Mucosa of gallbladder (tissue), 1 donor: ENCODE measurements at regions not wholly inside any gene's neighbourhood (a gene's known extent, or its start where the extent isn't known, plus 50 kb on each side); places are given as distances from the start of the nearest gene placed in this dataset.
"Not testable (repeated sequence)": the region's sequence is repeated elsewhere in the genome, so short reads cannot be mapped to it uniquely, and the experiment has no call there.

Source experiments
- DNase-seq: peaks from one replicate; pipeline ENCODE4 v3.0.0-alpha.2; 2020; ENCODE audit warnings: low spot score
- donor health status: DM: no; HTN: no; CAD: no.

- no peak for DNase-seq
Observed at GRCh38 chr13:59408738-59409137, 755.0 kb downstream of the DIAPH3 start.

- peak; percentile 55 for DNase-seq
Observed at GRCh38 chr13:59409211-59409610, 754.5 kb downstream of the DIAPH3 start.

GRCh38 chr13:59409634-59410200 is 754.0 kb downstream of the DIAPH3 start:
- DNase-seq: no peak

GRCh38 chr13:59413126-59413525 is 750.6 kb downstream of the DIAPH3 start:
- DNase-seq: no peak

DNA sequence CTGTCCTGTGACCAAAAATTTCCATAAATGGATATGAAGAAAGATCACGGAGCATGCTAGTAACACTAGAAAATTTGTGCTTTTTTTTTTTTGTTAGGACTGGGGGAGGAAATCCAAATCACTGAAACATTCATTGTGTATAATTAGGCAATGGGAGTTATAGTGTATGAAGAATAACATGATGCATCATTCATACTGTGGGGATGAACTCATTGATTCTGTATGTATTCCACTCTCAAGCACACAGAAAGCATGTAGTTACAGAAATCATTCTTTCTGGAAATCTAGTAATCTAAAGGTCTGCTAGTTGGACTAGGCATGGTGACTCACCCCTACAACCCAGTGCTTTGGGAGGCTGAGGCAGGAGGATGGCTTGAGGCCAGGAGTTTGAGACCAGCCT is 749.7 kb downstream of the DIAPH3 start:
- no peak for DNase-seq

DNA sequence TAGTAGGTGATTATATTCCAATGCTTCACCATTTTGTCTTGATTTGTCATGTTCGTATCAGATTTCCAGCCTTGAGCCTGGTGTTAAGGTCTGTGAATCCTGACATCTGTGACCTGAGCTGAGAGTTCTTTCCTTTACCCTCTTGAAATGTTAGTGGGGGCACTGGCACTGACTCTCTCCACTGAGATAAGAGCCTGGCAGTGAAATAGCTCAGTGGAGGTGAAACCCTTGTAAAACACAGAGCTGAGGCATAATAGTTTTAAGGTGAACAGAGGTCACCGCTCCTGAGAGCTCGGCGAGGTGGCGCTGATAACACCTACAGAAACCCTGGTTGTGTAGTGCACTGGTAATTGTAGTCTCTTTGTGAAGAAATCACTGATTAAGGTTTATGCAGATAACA is 748.2 kb downstream of the DIAPH3 start:
- DNase-seq: no peak

DNA sequence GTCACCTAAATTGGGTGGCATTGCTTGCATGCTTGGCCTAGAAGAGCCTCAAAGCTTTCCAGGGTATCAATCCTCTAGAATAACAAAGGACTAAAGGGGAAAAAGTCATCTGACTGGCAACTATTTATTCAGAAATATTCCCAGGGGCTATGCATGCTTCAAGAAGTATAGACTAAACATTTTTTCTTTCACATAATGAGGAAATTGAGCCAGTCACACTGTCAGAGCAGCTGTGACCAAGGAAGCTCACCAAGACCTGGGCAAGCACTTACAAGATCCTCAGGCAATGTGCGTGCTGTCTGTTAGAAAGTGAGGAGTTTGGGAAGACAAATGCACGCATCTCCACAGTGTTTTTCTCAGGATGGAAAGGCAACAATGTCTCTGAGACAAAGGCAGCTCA is 747.2 kb downstream of the DIAPH3 start:
- no peak for DNase-seq

DNA sequence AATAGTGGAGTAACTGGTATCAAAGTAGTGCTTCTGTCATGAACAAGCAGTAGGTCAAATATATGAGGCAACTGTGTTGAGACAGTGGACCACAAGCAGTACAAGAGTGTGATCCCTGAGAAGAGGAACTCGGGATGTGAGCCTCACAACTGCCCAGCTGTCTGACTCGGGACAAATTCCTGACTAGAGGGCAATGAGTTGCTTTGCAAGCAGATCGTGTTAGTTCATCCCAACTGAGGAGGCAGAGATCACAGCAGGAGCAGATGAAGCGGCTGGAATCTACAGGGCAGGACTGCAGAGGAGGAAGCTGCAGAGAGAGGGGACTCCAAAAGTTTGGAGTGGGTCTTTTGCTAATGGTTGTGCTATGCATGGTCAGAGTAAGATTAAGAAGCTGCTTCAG is 741.1 kb downstream of the DIAPH3 start:
- DNase-seq: no peak

GRCh38 chr13:59423708-59424340 is 739.9 kb downstream of the DIAPH3 start:
- no peak for DNase-seq

DNA sequence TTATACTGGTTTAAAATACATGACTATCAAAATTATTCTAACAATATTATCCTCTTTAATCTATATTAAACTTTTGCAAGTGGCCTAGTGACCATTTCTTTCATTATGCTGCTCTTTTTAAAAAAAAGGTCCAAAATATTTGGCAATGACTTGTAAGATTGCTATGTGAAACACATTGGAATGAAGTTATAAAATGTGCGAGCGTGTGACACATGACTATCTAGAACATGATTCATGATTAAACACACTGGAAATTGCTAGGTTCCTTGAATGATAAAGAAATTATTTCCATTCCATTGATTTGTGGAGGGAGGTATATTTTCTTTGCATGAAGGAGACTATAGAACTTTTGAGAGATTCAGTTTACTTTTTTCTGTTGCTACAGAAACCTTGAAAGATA is 739.1 kb downstream of the DIAPH3 start:
- no peak for DNase-seq

DNA sequence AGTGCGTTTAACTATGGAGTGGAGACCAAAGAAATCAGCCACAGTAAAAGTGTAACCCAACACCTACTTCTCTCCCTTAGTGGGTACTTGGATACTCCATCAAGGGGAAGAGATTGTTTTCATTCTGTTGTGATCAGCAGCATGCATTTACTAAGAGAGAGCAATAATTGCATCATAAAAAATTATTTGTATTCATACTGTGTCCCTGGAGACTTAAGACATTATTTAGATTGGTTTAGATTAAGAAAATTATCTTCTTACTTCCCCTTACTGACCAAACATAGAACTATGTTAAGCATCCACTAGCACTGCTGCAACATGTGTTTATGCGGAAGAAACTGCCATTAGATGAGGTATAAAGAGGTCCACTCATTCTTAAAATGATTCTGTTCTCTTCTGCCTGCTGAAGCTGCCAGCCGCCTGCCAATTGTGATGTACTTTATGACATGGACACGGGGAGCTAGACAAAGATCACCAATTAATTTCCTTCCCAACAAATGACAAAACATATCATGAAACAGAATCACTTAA is 738.5 kb downstream of the DIAPH3 start:
- DNase-seq: no peak

GRCh38 chr13:59435024-59435423 is 728.7 kb downstream of the DIAPH3 start:
- no peak for DNase-seq

GRCh38 chr13:59437544-59438301 is 726.0 kb downstream of the DIAPH3 start:
- no peak for DNase-seq

DNA sequence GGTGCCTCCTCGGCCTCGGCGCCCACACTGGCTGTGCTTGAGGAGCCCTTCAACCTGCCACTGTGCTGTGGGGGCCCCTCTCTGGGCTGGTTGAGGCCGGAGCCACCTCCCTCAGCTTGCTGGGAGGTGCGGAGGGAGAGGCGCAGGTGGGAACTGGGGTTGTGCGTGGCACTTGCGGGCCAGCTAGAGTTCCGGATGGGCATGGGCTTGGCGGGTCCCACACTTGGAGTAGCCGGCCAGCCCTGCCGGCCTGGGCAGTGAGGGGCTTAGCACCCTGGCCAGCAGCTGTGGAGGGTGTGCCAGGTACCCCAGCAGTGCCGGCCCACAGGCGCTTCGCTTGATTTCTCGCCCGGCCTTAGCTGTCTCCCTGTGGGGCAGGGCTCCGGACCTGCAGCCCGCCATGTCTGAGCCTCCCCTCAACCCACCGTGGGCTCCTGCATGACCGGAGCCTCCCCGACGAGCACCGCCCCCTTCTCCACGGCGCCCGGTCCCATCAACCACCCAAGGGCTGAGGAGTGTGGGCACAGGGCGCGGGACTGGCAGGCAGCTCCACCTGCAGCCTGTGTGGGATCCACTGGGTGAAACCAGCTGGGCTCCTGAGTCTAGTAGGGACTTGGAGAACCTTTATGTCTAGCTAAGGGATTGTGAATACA is 723.8 kb downstream of the DIAPH3 start:
- DNase-seq: no peak

DNA sequence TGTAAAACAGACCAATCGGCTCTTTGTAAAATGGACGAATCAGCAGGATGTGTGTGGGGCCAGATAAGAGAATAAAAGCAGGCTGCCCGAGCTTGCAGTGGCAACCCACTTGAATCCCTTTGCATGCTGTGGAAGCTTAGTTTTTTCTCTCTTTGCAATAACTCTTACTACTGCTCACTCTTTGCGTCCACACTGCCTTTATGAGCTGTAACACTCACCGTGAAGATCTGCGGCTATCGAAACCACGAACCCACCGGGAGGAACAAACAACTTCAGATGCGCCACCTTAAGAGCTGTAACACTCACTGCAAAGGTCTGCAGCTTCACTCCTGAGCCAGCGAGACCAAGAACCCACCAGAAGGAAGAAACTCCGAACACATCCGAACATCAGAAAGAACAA is 722.7 kb downstream of the DIAPH3 start:
- not testable (repeated sequence) for DNase-seq

DNA sequence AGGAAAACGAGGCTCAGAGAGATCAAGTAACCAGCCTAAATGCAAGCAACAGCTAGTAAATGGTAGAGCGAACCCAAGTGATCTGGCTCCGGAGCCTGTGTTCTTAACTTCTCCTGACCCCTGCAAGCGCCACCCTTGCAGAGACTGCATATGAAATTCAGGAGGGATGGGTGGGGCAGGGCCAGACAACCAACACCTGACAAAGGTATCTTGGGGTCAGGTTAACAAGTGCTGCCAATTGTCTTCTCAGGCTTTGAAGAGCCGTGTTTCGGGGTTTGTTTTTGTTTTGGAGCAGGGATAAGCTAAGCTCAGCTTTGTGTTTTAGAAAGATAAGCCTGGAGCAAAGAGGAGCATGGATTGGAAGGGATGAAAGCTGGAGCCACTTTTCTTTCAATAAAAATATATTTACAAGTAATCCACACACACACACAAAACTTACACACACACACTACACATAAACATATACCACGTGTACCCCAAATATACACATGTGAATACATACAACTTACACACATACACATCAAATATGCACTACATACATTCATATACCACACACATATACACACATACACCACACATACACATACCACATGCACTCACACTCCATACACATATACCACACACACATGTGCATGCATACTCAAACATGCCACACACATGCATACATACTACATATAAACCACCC is 722.0 kb downstream of the DIAPH3 start:
- no peak for DNase-seq

GRCh38 chr13:59442461-59442860 is 721.3 kb downstream of the DIAPH3 start:
- no peak for DNase-seq

GRCh38 chr13:59442944-59443486 is 720.7 kb downstream of the DIAPH3 start:
- DNase-seq: no peak

GRCh38 chr13:59444210-59444857 is 719.4 kb downstream of the DIAPH3 start:
- no peak for DNase-seq

DNA sequence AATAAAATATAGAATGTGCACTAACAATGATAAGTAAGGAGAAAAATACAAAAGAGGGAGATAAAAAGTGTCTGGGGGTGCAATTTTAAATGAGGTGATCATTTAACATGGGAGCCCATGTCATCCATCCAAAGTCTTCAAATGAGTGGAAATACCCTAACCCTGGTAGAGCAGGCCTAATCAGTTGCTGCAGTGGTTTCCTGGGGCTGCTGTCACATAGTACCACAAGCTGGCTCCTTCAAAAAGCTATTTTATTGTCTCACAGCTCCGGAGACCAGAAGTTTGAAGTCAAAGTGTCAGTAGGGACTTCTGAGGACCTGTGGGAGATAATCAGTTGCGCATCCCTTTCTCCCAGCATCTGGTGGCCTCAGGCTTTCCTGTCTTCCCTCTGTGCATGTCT is 717.9 kb downstream of the DIAPH3 start:
- no peak for DNase-seq

- DNase-seq: no peak
Observed at GRCh38 chr13:59446391-59446790, 717.3 kb downstream of the DIAPH3 start.
